Mesenteric fat pad (tissue), 1 donor: ENCODE measurements at regions not wholly inside any gene's neighbourhood (a gene's known extent, or its start where the extent isn't known, plus 50 kb on each side); places are given as distances from the start of the nearest gene placed in this dataset.

Source experiments
- DNase-seq: peaks from one replicate; pipeline ENCODE4 v3.0.0-alpha.2; 2020; ENCODE audit warnings: low spot score
- donor health status: DM: yes; HTN: yes; CAD: no.

DNA sequence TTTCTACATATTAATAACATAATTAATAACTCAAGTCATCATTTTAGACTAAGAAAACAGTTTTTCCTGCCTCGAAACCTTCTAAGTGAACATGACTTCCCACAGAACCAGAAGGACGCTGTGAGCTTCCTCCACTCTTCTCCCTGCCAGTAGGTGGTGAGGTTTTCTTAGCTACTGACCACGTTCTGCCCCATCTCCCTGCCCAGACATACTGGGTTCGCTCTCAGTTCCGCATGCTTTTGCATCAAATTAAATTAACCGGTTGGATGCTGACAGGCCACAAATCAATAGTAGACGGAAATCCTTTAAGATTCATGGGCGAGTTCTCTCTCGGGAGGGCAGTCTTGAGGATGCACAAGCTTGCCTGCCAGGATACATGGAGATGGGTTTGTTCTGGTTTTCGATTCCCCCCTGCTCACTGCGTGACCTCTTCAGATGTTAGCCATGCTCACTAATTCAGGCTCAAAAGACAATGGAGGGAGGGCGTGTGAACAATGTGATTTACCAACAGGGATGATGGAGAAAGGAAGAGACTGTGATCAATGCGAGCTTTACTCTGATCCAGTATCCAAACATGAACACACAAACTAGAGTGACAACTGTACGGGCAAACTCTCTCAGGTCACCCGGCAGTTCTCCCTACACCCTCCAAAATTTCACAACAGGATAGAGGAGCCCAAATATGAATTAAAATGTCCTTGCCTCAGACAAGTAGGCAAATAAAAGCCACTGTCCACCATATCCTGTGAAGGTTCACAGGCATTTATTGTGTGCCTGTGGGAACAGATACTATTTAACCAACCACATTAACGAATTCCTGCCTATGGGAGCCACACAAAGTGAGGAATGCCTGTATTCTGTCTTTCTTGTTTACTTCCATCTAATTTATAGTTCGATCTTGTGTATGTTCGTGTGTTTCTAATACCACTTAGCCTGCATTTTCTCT lies 375.7 kb downstream of the EIPR1 start:
- no peak for DNase-seq

DNA sequence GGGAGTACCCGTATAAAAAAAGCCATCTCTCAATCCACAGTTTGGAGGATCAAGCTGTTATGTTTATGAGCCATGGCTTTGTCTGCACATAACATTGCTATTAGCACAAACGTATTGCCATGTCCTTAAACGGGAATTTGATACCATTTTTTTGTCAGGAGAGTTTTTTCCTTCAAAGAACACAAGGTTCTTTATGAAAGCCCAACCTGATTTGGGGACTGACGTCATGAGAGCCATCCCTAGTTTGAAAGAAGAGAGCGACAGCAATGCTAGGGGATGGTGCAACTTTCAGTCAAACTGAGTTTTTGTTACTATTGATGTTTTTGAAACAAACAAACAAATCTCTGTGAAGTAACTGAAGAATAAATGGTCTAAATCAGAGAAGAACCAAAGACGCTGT lies 376.6 kb downstream of the EIPR1 start:
- no peak for DNase-seq

DNA sequence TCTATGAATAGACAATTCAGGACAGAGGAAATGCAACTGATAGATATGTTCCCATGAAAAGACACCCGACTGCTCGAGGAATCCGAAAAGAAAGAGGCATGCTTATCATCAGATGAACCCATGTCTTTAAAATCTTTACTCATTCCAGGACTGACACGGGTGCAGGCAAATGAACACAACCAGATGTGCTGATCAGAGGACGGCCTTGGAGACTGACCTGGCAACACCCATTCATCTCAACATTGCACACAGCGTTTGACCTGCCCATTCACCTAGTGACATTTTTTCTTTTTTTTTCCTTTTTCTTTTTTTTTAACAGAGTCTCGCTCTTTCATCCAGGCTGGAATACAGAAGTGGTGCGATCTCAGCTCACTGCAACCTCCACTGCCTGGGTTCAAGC lies 377.5 kb downstream of the EIPR1 start:
- DNase-seq = no peak

DNA sequence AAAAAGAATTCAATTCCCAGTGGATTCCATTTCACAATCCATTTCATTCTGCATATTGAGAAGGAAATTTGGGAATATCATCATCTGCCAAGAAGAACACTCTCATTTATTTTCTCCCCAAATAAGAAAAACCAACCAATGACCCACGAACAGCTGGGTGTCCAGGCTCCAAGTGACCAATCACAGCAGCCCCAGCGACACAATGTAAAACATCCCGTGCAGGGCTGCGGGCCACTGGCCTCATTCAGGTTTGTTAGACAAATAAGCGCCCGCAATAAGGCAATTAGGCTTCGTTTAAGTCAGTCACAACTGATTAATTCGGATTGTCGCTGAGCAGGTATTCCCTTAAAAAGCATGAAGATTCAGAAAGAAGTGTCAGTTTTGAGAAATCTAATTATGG lies 378.6 kb downstream of the EIPR1 start:
- no peak for DNase-seq

DNA sequence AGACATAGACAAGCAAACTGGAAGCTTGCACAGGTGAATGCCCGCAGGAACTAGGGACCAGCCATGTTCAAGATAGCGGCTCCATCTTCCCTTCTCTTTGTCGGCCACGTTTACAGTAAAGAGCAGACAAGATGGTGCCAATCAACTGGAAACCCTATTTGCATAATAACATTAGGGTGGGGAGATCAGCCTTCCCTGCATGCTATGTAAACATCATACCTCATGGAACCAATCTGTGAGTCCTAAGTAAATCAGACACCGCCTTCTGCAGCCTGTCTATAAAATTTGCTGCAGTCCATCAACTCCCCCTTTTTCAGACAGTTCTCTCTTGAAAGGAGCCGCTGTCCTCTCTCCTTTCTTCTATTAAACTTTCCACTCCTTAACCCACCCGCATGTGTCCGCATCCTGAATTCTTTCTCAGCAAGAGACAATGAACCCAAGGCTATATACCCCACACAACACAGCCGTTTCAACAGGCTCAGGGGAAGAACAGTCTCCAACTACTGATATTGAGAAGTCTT lies 384.4 kb downstream of the EIPR1 start:
- DNase-seq = no peak

DNA sequence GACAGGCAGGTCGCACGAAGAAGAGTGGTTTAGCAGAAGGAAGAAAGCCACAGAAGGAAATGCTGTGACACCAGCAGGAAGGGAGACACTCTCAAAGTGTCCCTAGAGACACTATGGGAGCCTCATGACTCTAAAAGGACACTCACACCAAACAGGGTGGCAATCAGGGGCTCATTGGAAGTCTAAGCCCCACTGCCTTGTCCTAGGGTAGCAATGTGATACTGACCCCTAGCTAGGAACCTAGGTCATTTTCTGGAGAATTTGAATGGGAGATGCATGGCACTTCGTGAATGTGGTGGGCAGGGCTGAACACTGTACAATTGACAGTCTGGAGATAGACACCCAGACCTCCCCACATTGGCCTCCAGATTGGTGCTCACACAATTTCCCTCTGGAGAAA lies 385.0 kb downstream of the EIPR1 start:
- no peak for DNase-seq

DNA sequence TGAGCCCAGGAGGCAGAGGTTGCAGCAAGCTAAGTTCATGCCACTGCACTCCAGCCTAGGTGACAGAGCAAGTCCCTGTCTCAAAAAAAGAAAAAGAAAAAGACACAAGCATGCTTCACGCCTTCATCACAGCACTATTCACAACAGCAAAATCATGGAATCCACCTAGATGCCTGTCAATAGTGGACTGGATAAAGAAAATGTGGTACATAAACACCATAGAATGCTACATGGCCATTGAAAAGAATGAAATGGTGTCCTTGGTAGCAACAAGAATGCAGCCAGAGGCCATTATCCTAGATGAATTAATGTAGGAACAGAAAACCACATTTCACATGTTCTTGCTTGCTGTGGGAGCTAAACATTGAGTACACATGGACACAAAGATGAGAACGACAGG lies 392.6 kb downstream of the EIPR1 start:
- no peak for DNase-seq

DNA sequence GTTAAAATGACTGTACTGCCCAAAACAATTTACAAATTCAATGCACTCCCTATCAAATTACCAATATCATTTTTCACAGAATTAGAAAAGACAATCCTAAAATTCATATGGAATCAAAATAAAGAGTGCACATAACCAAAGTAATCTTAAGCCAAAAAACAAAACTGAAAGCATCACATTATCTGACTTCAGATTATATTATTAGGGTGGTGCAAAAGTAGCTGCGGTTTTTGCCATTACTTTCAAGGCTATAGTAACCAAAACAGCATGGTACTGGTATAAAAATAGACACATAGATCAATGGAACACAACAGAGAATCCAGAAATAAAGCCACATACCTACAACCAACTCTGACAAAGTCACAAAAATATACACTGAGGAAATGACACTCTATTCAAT lies 396.6 kb downstream of the EIPR1 start:
- DNase-seq = no peak

DNA sequence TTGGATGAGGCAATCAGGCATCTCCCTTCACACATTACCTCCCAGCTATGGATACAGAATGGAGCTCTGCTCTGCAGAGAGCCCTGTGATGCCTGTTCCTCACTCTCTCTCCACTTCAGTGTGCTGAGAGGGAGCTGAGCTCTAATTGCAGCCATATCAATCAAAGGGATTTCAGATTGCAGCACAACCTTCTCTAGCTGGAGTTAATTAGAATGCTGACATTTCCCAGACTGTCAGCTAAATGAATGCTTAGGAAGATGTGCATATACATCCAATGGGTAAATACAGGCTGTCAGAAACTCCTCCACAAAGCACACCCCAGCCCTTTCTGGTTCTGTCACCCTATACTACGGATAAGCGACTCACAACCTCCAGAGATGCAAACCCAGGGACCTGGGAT lies 402.6 kb downstream of the EIPR1 start:
- DNase-seq = no peak

DNA sequence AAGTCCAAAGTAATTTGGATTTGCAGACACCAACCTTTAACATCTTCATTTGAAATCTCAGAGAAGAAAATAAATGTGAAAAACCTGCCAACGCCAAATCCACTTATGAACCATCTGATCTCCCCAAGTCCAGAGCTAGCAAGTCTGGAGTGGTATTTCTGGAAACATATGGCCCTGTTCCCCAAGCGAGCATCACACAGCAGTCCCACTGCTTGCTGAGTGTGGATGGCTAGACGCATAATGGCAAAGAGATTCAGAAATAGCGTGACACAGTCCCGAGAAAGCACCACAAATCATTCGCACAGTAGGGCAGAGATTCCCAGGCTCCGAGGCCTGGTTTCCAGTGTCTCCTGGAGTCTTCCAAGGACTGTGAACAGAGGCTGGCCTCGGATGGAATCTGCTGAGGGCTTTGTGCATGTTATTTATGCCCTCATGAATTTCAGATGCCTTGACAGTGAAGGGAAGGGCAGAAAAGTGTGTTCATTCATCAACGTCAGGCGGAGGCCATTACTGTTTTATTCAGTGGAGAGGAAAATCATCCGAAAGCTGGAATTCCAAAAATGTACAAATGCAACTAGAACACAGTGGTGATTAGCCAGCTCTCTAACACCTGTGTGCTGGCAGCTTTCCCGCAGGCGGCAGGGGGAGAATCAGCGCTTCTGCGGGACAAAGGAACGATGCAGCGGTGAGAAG lies 417.0 kb downstream of the EIPR1 start:
- no peak for DNase-seq

DNA sequence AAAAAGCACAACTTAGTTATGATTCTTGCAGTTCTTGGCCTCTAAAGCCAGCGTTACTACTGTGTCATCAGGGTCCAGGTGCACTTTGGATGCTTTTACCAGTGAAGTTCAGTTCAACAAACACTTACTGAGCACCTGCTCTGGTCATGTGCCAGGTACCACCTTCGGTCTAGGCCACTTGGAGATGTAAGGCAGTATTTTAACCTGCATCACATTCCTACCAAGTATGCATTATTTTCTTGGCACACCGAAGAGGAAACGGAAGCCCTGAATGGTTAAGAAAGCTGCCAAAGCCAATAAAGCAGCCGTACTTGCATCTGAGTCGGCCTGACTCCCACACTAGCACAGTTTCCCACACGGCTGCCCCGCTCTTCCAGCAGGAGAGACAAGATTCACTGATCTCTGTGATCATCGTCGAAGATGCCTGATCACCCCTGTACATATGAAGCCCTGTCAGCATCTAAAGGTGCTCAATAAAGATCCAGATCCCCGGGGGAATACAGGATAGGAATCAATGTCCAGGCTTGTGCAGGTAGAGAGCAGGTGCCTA lies 427.1 kb downstream of the EIPR1 start:
- no peak for DNase-seq

DNA sequence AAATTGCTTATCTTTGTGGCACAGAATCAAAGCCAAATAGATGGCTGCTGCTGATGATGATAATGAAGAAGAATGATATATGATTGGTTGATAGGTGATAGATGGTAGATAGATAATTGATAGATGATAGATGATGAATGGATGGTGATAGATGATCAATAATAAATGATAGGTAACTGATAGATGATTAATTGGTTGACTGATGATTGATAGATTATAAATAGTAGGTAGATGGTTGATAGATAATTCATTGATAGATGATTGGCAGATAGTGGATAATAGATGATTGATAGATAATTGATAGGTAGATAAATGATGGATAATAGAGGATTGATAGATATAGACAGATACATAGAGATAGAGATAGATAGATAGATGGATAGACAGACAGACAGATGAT lies 430.2 kb downstream of the EIPR1 start:
- DNase-seq = no peak

DNA sequence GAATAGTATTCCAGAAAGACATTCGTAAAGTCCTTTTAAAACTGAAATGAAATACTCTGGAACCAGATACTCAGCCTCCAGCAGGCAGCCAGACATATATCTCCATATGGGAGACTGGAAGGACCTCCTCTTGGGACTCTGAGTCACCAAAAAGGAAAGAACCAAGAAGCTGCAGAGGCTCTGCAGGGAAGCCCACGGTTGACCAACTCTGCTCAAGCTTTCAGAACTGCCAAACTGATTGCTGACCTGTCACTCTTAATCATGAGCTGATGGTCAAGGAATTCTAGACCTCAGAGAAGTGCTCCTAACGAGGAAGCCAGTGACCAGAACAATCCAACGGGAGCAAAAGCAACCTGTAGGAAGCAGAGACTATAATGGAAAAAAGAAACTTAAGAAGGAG lies 434.7 kb downstream of the EIPR1 start:
- DNase-seq = no peak

DNA sequence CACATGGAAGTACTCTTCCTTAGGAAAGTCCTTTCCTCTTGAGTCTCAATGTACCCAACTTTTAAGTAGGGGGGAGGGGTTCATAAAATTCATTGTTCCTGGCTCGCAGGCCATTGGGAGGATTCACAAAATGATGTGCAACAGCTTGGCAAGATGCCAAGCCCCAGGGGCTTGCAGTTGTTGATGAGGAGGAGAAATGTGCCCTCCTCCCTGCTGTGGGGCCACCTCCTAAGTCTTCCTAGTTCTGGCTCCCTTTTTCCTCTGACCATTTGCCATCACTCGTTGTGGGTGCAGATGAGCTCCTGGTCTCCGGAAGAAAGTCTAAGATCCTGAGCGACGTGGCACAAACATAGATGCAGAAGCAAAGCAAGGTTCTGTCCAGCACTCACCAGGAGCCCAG lies 435.4 kb downstream of the EIPR1 start:
- DNase-seq = no peak

DNA sequence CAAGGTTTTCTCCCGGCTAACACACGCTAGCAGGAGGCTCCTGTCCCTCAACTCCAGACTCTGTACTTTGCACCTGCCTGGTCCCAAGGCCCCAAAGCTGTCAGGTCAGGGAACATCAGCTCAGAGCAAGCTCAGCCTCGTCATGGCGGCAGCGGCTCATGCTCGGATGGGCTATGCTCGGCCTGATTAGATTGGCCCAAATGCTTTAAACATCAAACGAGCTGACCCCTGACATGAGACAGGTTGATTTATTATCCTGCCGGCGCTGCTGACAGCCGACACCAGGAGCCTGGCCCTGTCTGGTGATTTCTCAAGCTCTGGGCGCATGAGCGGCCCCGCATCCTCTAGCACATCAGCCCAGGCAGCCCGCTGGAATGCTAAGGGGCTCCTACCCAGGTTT lies 436.4 kb downstream of the EIPR1 start:
- no peak for DNase-seq

DNA sequence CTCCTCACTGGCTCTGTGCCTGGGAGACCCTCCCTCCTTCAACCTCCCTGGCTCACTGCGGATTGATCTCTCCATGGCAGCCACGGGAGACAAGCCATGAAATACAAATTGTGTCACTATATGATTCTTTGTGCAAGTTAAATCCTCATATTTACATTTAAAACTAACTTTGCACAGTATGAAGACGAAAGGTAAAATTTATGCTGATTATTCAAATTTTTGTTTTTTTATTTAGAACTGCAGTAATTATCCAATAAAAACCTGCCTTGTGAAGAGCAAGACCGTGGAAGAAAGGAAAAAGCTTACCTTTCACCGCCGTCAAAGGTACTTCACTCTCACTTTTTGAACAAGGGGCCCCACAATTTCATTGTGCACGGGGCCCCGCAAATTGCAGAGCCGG lies 436.9 kb downstream of the EIPR1 start:
- DNase-seq = no peak

DNA sequence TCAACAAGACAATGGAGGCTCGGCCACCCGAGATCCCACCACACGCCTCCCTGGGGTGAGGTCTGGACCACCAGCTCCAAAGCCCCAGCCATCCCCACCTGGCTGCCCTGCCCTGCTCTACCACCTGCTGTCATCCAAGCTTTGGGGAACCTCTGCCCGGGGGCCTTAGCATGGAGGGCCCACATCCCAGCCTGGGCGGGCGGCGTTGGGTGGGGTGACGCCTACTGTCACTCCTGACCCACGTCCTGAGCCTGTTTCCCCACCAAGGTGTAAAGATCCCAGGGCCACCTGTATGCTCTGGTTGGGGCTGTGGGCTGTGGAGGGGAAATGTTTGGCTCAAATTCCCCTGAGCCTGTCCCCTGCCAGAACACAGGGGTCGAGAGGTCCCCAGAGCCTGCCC lies 437.6 kb downstream of the EIPR1 start:
- DNase-seq = no peak

DNA sequence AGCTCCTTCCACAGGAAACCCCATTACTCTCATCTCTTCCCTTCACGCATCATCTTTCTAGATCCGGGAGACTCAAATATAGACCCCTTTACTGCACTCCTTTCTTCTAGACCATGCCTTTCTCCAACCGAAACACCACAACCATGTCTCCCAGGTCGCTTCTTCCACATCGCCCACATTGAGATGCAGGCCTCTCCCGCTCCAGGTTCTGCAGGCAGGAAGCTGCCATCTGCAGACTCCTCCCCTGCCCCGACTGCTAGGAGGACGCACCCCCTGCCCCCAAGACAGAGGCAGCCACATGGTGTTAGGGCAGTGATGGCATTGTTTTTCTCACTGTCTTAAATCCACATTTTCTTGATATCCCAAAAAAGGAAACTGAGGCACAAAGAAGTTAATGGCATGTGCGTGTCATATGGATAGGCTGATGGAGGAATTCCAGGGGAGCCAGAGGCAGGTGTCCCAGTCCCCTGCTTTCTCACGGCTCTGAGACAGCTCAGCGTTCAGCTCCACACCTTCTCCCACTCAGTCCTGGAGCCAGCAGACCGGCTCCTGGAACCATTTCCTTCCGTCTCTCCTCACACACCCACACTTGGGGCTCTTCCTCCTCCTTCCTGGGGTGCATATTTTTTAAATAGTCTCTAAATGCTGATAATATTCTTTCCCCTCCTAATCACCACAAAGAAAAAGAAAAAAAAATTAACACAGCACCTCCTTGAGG lies 438.4 kb downstream of the EIPR1 start:
- DNase-seq = no peak

DNA sequence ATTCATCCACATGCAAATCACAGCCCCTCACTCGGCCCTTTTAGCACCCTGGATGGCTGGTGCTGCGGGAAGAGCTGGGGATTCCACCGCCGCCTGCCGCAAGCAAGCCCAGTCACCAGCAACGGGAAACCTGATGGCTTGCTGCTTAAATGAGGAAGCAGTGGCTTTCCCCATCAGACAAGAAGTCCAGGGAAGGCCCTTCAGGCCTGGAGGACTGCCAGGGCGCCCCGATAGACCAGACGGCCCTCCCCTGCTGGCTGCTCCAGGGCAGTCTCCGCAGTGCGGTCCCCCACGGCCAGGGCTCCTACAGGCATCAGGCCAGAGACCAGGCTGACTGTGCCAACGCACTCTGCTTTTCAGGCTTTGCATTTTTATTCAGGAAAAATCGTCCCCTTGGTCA lies 439.1 kb downstream of the EIPR1 start:
- DNase-seq = no peak

DNA sequence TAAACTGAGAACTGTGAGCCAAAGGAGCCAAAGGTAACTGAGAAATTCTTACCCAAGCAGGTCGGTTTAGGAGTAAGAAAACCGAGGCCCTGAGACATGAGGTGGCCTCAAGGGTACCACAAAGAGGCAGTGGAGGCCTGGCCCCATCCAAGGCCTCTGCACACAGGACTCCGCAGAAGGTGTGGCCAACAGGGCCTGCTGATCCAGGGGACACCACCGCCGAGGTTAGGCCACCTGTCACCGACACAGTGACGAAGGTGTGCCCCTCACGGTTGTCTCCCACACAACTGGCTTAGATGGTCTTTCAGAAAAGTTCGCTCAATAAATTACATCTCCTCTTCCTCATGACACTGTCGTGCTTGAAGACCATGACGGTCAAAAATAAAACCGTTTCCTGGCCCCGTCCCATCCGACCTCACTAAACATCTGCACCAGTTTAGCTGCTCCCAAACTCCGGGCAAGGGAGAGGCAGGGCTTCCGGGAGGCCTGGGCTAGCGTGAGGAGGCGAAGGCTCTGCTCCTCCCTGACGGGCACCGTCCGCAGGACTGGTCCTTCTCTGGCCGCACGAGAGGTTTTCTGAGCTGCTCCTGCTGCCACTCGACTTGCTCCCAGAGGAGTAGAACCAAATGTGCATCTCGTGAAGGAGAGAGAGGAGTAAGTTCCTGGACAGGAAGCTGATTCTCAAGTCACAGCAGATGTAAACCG lies 442.0 kb downstream of the EIPR1 start:
- no peak for DNase-seq

DNA sequence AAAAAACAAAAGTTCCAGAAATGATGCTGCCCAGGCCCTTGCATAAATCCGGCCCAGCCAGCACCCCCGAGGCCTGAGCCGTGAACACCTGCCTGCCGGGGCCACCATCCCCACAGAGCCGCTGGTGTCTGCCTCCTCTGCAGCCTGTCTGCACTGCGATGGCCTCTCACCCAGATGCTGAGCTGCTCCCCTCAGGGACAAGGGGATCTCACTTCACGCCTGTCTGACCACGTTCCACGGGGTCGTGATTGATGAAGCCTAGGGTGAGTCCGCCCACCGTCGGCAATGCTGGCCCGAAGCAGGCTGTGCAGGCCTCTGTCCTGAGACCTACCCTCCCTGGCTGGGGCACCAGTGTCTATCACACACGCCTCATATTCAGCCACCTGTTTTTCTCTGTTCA lies 444.2 kb downstream of the EIPR1 start:
- no peak for DNase-seq
